DOHH2 (cell line): ENCODE measurements at regions not wholly inside any gene's neighbourhood (a gene's known extent, or its start where the extent isn't known, plus 50 kb on each side); places are given as distances from the start of the nearest gene placed in this dataset.

Experiments
- EZH2phosphoT487 ChIP-seq: fragments of 200-600 bp; sonication (generic); IDR thresholded peaks from 2 replicates; pipeline ENCODE4 v1.6.1; 2017; ENCODE audit warnings: borderline replicate concordance, mild to moderate bottlenecking, antibody characterized with exemption, low read length, moderate library complexity, mixed read lengths
- TF ChIP-seq, protein P1 (sequence below): fragments of 200-600 bp; sonication (generic); IDR thresholded peaks from one replicate; pipeline ENCODE4 v1.5.1; 2014; ENCODE audit warnings: antibody characterized with exemption, mild to moderate bottlenecking, low read depth, low read length; ENCODE audit not compliant: poor library complexity, severe bottlenecking

DNA sequence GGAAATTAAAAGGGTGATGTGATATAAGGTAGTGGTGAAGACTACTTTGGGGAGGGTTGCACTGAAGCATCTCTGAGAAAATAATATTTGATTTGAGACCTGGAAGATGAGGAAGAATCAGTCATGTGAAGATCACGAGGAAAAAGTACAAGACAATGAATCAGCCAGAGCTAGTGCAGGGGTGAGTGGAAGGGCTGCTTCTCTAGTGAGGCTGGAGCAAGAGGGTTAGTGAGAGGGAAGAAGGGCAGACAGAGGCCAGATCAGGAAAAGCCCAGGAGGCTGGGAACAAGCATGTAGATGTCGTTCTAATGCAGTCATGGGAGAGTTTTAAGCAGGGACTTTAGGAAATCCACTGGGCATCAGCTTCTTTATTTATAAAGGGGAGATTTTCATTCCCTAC is 504.2 kb upstream of the SALL1 start:
- TF ChIP-seq, protein P1, sequence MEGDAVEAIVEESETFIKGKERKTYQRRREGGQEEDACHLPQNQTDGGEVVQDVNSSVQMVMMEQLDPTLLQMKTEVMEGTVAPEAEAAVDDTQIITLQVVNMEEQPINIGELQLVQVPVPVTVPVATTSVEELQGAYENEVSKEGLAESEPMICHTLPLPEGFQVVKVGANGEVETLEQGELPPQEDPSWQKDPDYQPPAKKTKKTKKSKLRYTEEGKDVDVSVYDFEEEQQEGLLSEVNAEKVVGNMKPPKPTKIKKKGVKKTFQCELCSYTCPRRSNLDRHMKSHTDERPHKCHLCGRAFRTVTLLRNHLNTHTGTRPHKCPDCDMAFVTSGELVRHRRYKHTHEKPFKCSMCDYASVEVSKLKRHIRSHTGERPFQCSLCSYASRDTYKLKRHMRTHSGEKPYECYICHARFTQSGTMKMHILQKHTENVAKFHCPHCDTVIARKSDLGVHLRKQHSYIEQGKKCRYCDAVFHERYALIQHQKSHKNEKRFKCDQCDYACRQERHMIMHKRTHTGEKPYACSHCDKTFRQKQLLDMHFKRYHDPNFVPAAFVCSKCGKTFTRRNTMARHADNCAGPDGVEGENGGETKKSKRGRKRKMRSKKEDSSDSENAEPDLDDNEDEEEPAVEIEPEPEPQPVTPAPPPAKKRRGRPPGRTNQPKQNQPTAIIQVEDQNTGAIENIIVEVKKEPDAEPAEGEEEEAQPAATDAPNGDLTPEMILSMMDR, result no peak
- no peak for TF ChIP-seq EZH2phosphoT487
